GM18502 (cell line): ENCODE measurements at regions not wholly inside any gene's neighbourhood (a gene's known extent, or its start where the extent isn't known, plus 50 kb on each side); places are given as distances from the start of the nearest gene placed in this dataset.
"Not testable (repeated sequence)": the region's sequence is repeated elsewhere in the genome, so short reads cannot be mapped to it uniquely, and the experiment has no call there.

ENCODE experiments used
- ATAC-seq: cut with Tn5 transposase; IDR thresholded peaks from one replicate; pipeline ENCODE4 v1.9.1; 2021; ENCODE audit warnings: mild to moderate bottlenecking; ENCODE audit not compliant: unreplicated experiment, poor library complexity

GRCh38 chr10:124174673-124175645 is 81.6 kb upstream of the CHST15 start:
- ATAC-seq = no peak

GRCh38 chr10:124174071-124174566 is 80.7 kb upstream of the CHST15 start:
- no peak for ATAC-seq

GRCh38 chr10:124173298-124173900 is 80.0 kb upstream of the CHST15 start:
- no peak for ATAC-seq

GRCh38 chr10:124172181-124172916 is 79.0 kb upstream of the CHST15 start:
- ATAC-seq = no peak

- no peak for ATAC-seq
Measured at GRCh38 chr10:124171561-124171960, 78.2 kb upstream of the CHST15 start.

- no peak for ATAC-seq
Measured at GRCh38 chr10:124170631-124171030, 77.2 kb upstream of the CHST15 start.

GRCh38 chr10:124168991-124169802 is 75.8 kb upstream of the CHST15 start:
- ATAC-seq = no peak

- ATAC-seq = no peak
Measured at GRCh38 chr10:124168581-124168980, 75.2 kb upstream of the CHST15 start.

GRCh38 chr10:124167925-124168324 is 74.5 kb upstream of the CHST15 start:
- ATAC-seq = not testable (repeated sequence)

GRCh38 chr10:124166431-124167125 is 73.2 kb upstream of the CHST15 start:
- no peak for ATAC-seq

GRCh38 chr10:124165827-124166226 is 72.4 kb upstream of the CHST15 start:
- ATAC-seq = no peak

- ATAC-seq = no peak
Measured at GRCh38 chr10:124165311-124165710, 71.9 kb upstream of the CHST15 start.

- ATAC-seq = no peak
Measured at GRCh38 chr10:124164264-124164663, 70.9 kb upstream of the CHST15 start.

- ATAC-seq = no peak
Measured at GRCh38 chr10:124162774-124163354, 69.5 kb upstream of the CHST15 start.

- ATAC-seq = no peak
Measured at GRCh38 chr10:124162136-124162535, 68.7 kb upstream of the CHST15 start.

GRCh38 chr10:124161601-124162000 is 68.2 kb upstream of the CHST15 start:
- no peak for ATAC-seq

- ATAC-seq = no peak
Measured at GRCh38 chr10:124160943-124161582, 67.7 kb upstream of the CHST15 start.

- ATAC-seq = no peak
Measured at GRCh38 chr10:124160176-124160575, 66.8 kb upstream of the CHST15 start.
